H9 (cell line): ENCODE measurements at regions not wholly inside any gene's neighbourhood (a gene's known extent, or its start where the extent isn't known, plus 50 kb on each side); places are given as distances from the start of the nearest gene placed in this dataset.

Experiments used
- DNase-seq: peaks from one replicate; pipeline ENCODE4 v3.0.0-alpha.2; 2017
- H2AFZ ChIP-seq: one replicate; pipeline ENCODE4 v1.6.1; 2013; ENCODE audit warnings: mild to moderate bottlenecking, low read length, control low read depth, moderate library complexity
- H2AK5ac ChIP-seq: 2 replicates; pipeline ENCODE4 v1.6.1; 2013; ENCODE audit warnings: low read length, control low read depth, mixed read lengths; ENCODE audit not compliant: insufficient read length
- H2BK120ac ChIP-seq: one replicate; pipeline ENCODE4 v1.6.1; 2013; ENCODE audit warnings: low read depth, mild to moderate bottlenecking, low read length, control low read depth, inconsistent platforms; ENCODE audit not compliant: poor library complexity, severe bottlenecking
- H2BK12ac ChIP-seq: 2 replicates; pipeline ENCODE4 v1.6.1; 2013; ENCODE audit warnings: low read length, control low read depth, mixed read lengths, low read depth; ENCODE audit not compliant: insufficient read length
- H2BK15ac ChIP-seq: 2 replicates; pipeline ENCODE4 v1.6.1; 2013; ENCODE audit warnings: low read depth, low read length, control low read depth
- H2BK20ac ChIP-seq: one replicate; pipeline ENCODE4 v1.6.1; 2013; ENCODE audit warnings: low read depth, mild to moderate bottlenecking, low read length, control low read depth, inconsistent platforms; ENCODE audit not compliant: poor library complexity, severe bottlenecking
- H2BK5ac ChIP-seq: 2 replicates; pipeline ENCODE4 v1.6.1; 2013; ENCODE audit warnings: low read length, control low read depth, mixed read lengths; ENCODE audit not compliant: insufficient read length
- H3K14ac ChIP-seq: 2 replicates; pipeline ENCODE4 v1.6.1; 2013; ENCODE audit warnings: low read length, control low read depth; ENCODE audit not compliant: insufficient read depth
- H3K18ac ChIP-seq: 2 replicates; pipeline ENCODE4 v1.6.1; 2013; ENCODE audit warnings: low read depth, mild to moderate bottlenecking, mixed read lengths, low read length, control low read depth; ENCODE audit not compliant: insufficient read length
- H3K23ac ChIP-seq: 2 replicates; pipeline ENCODE4 v1.6.1; 2013; ENCODE audit warnings: low read length, control low read depth, mixed read lengths, low read depth; ENCODE audit not compliant: insufficient read length
- H3K23me2 ChIP-seq: 2 replicates; pipeline ENCODE4 v1.6.1; 2013; ENCODE audit warnings: low read depth, mild to moderate bottlenecking, mixed read lengths, low read length, control low read depth; ENCODE audit not compliant: insufficient read length, poor library complexity, severe bottlenecking
- H3K27ac ChIP-seq: 2 replicates; pipeline ENCODE4 v1.5.1; 2013; ENCODE audit warnings: low read length, control low read depth, mixed read lengths, low read depth; ENCODE audit not compliant: insufficient read length
- H3K27me3 ChIP-seq: 2 replicates; pipeline ENCODE4 v1.6.1; 2013; ENCODE audit warnings: low read length, control low read depth, inconsistent platforms; ENCODE audit not compliant: insufficient read depth
- H3K4ac ChIP-seq: 2 replicates; pipeline ENCODE4 v1.6.1; 2013; ENCODE audit warnings: low read depth, mild to moderate bottlenecking, control low read depth, inconsistent platforms, low read length, moderate library complexity
- H3K4me1 ChIP-seq: 2 replicates; pipeline ENCODE4 v1.6.1; 2013; ENCODE audit warnings: low read length, control low read depth, inconsistent platforms; ENCODE audit not compliant: insufficient read depth
- H3K4me2 ChIP-seq: 2 replicates; pipeline ENCODE4 v1.6.1; 2013; ENCODE audit warnings: low read length, control low read depth, mixed read lengths; ENCODE audit not compliant: insufficient read length, insufficient read depth
- H3K56ac ChIP-seq: 2 replicates; pipeline ENCODE4 v1.6.1; 2013; ENCODE audit warnings: low read depth, mild to moderate bottlenecking, mixed read lengths, low read length, control low read depth; ENCODE audit not compliant: insufficient read length
- H3K79me1 ChIP-seq: 2 replicates; pipeline ENCODE4 v1.6.1; 2013; ENCODE audit warnings: low read depth, mild to moderate bottlenecking, moderate library complexity, low read length, control low read depth, inconsistent platforms; ENCODE audit not compliant: insufficient read depth, poor library complexity, severe bottlenecking
- H3K79me2 ChIP-seq: 2 replicates; pipeline ENCODE4 v1.6.1; 2013; ENCODE audit warnings: low read length, control low read depth, inconsistent platforms; ENCODE audit not compliant: insufficient read depth
- H3K9ac ChIP-seq: 2 replicates; pipeline ENCODE4 v1.6.1; 2013; ENCODE audit warnings: low read length, control low read depth, mixed read lengths; ENCODE audit not compliant: insufficient read length; ENCODE audit errors: extremely low read depth
- H3K9me3 ChIP-seq: one replicate; pipeline ENCODE4 v1.6.1; 2013; ENCODE audit warnings: low read depth, low read length, inconsistent platforms; ENCODE audit not compliant: control insufficient read depth
- H3T11ph ChIP-seq: one replicate; pipeline ENCODE4 v1.6.1; 2013; ENCODE audit warnings: mild to moderate bottlenecking, low read length, control low read depth, inconsistent platforms
- H4K20me1 ChIP-seq: one replicate; pipeline ENCODE4 v1.6.1; 2013; ENCODE audit not compliant: control insufficient read depth, insufficient read length, insufficient read depth
- H4K5ac ChIP-seq: 2 replicates; pipeline ENCODE4 v1.6.1; 2013; ENCODE audit warnings: low read depth, mild to moderate bottlenecking, mixed read lengths, low read length, control low read depth; ENCODE audit not compliant: insufficient read length
- H4K8ac ChIP-seq: replicated peaks from 2 replicates; pipeline ENCODE4 v1.6.1; 2013; ENCODE audit warnings: low read length, control low read depth, mixed read lengths, low read depth; ENCODE audit not compliant: insufficient read length
- H4K91ac ChIP-seq: 2 replicates; pipeline ENCODE4 v1.6.1; 2013; ENCODE audit warnings: low read depth, mild to moderate bottlenecking, moderate library complexity, mixed read lengths, low read length, control low read depth; ENCODE audit not compliant: insufficient read length
- H3K27ac Mint-ChIP-seq, 3 experiments: 2 replicates in 2 of 3; 3 replicates in 1 of 3; pipeline ENCODE4 v1.8.0; 2020 to 2021; ENCODE audit warnings: mixed read lengths in 3 of 3, mild to moderate bottlenecking in 1 of 3, moderate library complexity in 1 of 3
- H3K27me3 Mint-ChIP-seq: 2 replicates; pipeline ENCODE4 v1.8.0; 2021; ENCODE audit warnings: low read depth, mild to moderate bottlenecking, moderate library complexity, mixed read lengths
- H3K36me3 Mint-ChIP-seq, 3 experiments: 2 replicates in 2 of 3; 3 replicates in 1 of 3; pipeline ENCODE4 v1.8.0; 2020 to 2021; ENCODE audit warnings: low read depth in 3 of 3, mixed read lengths in 3 of 3; ENCODE audit not compliant: insufficient read depth in 1 of 3
- H3K4me1 Mint-ChIP-seq, 2 experiments: 2 replicates each; pipeline ENCODE4 v1.8.0; 2020; ENCODE audit warnings: mixed read lengths in 2 of 2
- H3K4me3 Mint-ChIP-seq, 2 experiments: 2 replicates in 1 of 2; 3 replicates in 1 of 2; pipeline ENCODE4 v1.8.0; 2020 to 2021; ENCODE audit warnings: mild to moderate bottlenecking in 2 of 2, mixed read lengths in 2 of 2, moderate library complexity in 1 of 2
- H3K9me3 Mint-ChIP-seq, 2 experiments: 2 replicates in 1 of 2; 3 replicates in 1 of 2; pipeline ENCODE4 v1.8.0; 2020; ENCODE audit warnings: mild to moderate bottlenecking in 2 of 2, mixed read lengths in 2 of 2, moderate library complexity in 1 of 2
- TF ChIP-seq, protein P1 (sequence below): fragments of 200-600 bp; sonication (generic); conservative IDR thresholded peaks from 3 replicates; pipeline ENCODE4 v1.8.0; 2021; ENCODE audit warnings: antibody characterized with exemption, mild to moderate bottlenecking

DNA sequence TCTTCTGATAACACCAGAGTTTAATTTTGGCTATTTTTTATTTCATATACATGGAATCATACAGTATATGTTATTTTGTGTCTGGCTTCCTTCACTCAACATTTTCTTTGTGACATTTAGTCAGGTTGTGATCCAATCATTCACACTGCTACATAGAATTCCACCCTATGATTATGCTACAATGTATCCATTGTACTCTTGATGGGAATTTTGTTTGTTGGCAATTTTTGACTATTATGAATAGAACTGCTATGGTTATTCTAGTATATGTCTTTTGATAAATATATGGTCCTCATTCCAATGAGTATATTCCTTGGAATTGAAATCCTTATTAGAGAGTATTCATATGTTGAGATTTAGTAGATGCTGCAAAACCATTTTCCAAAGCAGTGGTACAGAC is 936.4 kb upstream of the CHAC2 start:
- H2BK5ac ChIP-seq: no peak overlapping the region
- Mint-ChIP-seq H3K4me3 (no peak overlapping the region), H3K27ac (no peak overlapping the region), H3K36me3 (no peaks in the 10 kb centered on the region), H3K4me1 (no peaks in the 10 kb centered on the region), H3K27me3 (no peaks in the 10 kb centered on the region), H3K9me3 (no peaks in the 10 kb centered on the region)
- no peak overlapping the region for H4K91ac ChIP-seq
- no peak overlapping the region for H3K9ac ChIP-seq
- H3K4me2 ChIP-seq: no peak overlapping the region
- TF ChIP-seq, protein P1, sequence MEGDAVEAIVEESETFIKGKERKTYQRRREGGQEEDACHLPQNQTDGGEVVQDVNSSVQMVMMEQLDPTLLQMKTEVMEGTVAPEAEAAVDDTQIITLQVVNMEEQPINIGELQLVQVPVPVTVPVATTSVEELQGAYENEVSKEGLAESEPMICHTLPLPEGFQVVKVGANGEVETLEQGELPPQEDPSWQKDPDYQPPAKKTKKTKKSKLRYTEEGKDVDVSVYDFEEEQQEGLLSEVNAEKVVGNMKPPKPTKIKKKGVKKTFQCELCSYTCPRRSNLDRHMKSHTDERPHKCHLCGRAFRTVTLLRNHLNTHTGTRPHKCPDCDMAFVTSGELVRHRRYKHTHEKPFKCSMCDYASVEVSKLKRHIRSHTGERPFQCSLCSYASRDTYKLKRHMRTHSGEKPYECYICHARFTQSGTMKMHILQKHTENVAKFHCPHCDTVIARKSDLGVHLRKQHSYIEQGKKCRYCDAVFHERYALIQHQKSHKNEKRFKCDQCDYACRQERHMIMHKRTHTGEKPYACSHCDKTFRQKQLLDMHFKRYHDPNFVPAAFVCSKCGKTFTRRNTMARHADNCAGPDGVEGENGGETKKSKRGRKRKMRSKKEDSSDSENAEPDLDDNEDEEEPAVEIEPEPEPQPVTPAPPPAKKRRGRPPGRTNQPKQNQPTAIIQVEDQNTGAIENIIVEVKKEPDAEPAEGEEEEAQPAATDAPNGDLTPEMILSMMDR: no peak
- H3K79me1 ChIP-seq: no peaks in the 10 kb centered on the region
- no peak overlapping the region for H2BK15ac ChIP-seq
- no peaks in the 10 kb centered on the region for H4K20me1 ChIP-seq
- no peak overlapping the region for H3K4ac ChIP-seq
- no peak overlapping the region for H2AFZ ChIP-seq
- no peak overlapping the region for H3K18ac ChIP-seq
- no peak overlapping the region for H3T11ph ChIP-seq
- no peaks in the 10 kb centered on the region for H3K4me1 ChIP-seq
- no peaks in the 10 kb centered on the region for H3K27me3 ChIP-seq
- no peak overlapping the region for H2BK12ac ChIP-seq
- H3K27ac ChIP-seq: no peak overlapping the region
- H3K9me3 ChIP-seq: no peaks in the 10 kb centered on the region
- H3K79me2 ChIP-seq: no peaks in the 10 kb centered on the region
- no peak overlapping the region for H3K23ac ChIP-seq
- H3K56ac ChIP-seq: no peak overlapping the region
- no peak overlapping the region for H2AK5ac ChIP-seq
- H3K23me2 ChIP-seq: no peaks in the 10 kb centered on the region
- no peak overlapping the region for H4K8ac ChIP-seq
- H4K5ac ChIP-seq: no peak overlapping the region
- no peak overlapping the region for H3K14ac ChIP-seq
- no peak for DNase-seq
- H2BK120ac ChIP-seq: no peak overlapping the region
- no peak overlapping the region for H2BK20ac ChIP-seq
